ENCODE measurements at regions not wholly inside any gene's neighbourhood (a gene's known extent, or its start where the extent isn't known, plus 50 kb on each side); places are given as distances from the start of the nearest gene placed in this dataset.
"Not testable (repeated sequence)": the region's sequence is repeated elsewhere in the genome, so short reads cannot be mapped to it uniquely, and the experiment has no call there.

DNA sequence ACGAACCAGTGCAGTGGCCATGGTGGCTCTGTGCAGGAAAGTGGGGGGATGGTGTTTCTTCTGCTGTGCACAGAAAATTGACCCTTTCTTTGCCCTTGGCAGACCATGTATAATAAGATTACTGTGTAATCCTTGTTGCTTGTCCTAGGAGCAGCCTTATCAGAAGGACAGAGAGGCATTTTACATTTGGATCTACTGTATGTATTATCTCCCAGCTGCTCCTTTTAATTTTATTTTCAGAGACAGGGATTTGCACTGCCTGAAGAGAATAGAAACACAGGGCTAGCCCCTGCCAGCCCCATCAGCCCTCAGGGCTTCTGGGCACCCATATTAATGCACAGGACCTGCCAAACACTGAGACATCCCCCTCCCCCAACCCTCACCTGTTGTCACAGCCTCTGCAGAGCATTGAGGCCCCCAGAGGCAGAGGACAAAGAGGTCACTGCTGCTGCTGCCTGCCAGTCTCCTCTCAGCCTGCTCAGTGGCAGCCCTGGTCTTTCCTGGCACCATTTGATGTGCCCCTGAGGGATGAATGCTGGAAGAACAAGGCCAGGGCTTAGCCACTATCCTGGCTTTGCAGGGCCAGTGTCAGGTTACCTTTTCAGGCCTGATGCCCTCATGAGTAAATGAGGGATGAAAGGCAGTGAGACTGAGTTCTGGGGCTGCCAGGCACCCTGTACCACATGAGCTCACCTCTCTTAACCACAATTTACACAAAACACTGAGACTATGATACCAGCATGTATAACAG, 533.4 kb downstream of the NTRK3 start:
- DNase-seq (ENCODE audit: low read depth in 2 of 2): no peak

DNA sequence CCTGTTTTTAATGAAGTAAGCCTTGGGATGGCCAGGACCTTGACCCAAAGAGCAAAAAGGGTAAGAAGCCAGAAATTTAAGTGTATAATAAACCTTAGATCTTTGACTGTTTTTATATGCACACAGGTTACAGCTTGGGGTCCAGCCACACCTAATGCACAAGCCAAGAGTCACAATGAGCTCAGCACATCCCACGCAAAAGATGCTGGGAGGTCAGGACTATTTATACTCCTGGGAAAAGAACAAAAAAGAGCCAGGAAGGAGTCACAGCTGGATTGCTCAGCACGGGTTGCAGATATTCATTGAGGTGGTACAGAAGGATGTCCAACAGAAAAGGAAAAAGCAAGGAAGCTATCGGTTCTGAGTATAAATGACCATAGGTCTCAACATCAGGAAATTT, 536.3 kb downstream of the NTRK3 start:
- DNase-seq (ENCODE audit: low read depth in 2 of 2): no peak

DNA sequence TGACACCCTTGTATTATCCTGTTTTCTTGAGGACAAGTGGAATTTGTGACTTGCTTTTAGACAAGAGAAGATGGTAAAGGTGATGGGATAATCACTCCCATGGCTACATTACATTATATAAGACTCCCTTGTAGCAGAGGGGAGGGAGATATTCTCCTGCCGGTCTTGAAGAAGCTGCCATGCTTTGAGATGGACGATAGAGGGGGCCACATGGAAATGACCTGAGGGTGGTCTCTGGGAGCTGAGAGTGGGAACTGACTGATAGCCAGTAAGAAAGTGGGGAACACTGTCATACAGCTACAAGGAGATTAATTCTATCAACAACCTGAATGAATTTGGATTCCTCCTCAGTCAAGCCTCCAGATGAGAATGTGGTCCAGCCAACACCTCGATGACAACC, 540.1 kb downstream of the NTRK3 start:
- no peak for DNase-seq (ENCODE audit: low read depth in 2 of 2)

DNA sequence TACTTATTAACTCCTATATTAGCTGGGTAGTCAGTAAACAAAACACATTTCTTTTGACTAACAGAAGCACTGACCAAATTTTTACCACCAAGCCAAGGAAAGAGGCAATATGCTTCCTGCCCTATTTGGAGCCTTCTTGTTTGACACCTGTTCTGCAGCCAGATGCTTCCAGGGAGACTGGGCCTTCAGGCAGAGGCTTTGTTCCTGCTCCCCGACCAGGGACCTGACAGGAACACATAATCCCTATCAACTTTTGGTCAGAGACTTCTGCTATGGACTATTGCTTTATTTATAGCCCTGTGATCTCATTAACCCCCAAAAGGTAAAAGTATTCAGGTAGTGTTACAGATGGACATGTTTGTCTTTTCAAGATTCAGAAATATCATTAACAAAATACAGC, 541.3 kb downstream of the NTRK3 start:
- DNase-seq (ENCODE audit: low read depth in 2 of 2): no peak

DNA sequence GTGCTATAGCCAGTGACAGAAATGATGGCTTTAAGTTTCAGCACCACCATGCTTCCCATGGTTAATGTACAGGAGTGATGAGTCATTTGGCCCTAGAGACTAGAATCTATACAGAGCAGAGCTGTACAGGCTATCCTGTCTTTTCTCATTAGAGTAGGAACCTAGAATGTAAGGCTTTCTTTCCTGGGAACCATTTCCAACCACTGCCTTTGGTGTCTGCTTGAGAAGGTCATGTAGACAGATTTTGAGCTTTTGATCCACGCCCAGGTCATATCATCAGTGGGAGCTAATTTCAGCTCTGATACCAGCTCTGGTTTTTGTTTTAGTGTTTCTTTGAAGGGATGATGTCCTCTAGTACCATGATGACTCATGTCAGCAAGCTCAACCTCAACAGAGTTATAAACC, 543.1 kb downstream of the NTRK3 start:
- DNase-seq (ENCODE audit: low read depth in 2 of 2): no peak

DNA sequence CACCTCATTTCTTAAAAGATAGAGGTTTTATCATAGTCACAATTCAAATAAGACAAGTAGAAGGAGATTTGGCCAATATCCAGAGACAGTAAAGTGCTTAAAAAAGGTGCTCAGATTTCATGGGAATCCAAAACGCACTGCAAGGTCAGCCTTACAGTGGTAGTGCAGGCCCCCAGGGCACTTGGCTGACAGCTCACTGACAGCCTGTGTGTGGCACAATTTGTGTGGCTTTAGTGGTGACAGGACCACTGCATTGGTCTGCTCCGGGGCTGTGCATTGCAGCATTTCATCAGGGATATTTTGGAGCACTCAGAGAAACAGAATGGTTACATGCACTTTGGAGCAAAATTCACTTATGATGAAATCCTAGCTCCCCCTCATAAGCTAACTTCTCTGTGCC, 544.3 kb downstream of the NTRK3 start:
- DNase-seq (ENCODE audit: low read depth in 2 of 2): no peak

DNA sequence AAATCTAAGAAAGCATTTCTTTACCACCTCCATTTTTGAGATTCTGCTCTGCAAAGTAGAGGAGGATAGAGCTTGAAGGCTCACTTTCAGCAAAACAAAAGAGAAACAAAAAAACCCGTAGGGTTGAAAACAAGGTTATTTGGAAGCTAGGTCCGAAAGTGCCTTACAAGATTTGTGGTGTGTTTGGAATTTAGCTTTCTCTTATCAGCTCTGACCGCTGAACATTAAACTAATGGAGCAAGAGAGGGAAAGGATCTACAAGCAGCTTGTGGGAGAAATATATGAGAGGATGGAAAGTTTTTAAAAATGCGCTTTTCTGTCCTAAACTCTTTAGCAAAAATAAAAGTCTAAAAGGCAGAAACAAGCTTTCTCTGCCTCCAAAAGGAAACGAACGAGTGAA, 545.5 kb downstream of the NTRK3 start:
- DNase-seq (ENCODE audit: low read depth in 2 of 2): no peak

DNA sequence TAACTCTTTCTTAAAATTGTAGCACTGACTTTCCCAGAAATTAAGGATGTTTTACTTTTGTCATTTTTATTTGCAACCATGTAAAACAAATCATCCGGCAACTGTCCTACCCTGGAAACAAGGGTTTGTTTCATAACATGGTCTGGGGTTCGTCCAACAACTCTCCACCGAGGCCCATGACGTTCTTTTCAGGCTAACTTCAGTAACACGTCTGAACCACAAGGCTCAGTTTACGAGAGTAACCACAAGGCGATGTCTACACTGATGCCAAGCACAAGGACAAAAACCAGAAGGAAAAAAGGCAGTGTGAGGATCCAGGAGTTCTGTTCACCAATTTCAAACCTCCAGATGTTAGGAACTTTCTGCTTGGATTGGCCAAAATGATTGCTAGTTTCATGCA, 546.1 kb downstream of the NTRK3 start:
- DNase-seq (ENCODE audit: low read depth in 2 of 2): no peak

DNA sequence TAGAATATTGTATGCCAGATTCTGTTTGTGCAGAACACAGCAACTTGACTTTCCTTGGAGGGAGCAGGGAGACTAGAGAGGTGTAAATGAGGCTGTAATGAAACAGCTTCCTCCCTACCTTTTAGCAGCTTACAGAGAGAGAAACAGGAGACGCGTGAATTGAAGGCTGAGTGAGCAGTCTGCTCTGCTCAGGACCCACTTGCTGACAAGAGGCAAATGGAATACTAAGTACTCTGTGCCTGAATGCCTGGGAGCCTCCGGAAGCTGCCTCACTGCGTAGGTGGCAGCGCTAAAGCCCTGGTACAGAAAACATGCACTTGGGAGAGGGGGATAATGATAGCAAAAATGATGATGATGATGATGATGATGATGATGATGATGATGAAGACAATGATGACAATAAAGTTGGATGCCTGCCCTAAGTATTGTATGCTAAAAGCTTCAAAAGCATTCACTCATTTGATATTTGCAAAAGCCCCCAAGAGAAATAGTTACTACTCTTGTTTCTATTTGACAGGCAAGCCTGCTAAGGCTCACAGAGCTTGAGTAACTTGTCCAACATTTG, 548.9 kb downstream of the NTRK3 start:
- DNase-seq (ENCODE audit: low read depth in 2 of 2): no peak

DNA sequence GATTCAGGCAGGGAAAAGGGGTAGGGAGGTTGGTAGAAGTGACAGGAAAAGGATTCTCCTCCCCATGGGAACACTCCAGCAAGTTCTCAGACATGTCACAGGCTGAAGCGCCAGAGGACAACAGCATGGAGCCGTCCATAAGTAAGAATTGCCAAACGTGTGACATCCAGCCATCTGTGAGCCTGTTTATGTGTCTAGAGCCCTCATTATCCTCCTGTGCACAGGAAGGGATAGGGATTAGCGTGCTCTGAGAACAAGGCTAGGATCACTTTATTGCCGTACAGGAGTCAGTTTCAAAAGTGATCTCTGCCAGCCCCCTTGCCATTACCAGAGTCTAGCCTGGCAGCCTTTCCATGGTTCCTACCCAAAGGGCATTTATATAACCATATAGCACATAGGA, 549.5 kb downstream of the NTRK3 start:
- DNase-seq (ENCODE audit: low read depth in 2 of 2): no peak

DNA sequence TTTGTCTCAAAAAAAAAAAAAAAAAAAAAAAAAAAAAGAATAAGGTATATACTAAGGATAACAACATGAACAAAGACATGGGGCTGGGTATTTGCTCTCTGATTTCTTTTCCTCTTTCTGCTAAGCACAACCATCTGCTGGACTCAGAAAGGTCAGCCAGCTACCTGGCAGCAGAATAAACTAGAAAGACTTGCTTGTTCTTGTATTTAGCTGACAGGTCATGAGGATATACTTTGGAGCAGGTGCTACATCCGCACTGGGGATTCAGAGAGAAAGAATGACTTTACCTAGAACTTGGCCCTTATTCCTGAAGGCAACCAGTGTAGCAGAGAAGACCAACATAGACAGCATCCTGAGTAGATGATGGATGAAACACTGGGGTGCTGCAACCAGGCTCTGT, 550.5 kb downstream of the NTRK3 start:
- DNase-seq (ENCODE audit: low read depth in 2 of 2): no peak

DNA sequence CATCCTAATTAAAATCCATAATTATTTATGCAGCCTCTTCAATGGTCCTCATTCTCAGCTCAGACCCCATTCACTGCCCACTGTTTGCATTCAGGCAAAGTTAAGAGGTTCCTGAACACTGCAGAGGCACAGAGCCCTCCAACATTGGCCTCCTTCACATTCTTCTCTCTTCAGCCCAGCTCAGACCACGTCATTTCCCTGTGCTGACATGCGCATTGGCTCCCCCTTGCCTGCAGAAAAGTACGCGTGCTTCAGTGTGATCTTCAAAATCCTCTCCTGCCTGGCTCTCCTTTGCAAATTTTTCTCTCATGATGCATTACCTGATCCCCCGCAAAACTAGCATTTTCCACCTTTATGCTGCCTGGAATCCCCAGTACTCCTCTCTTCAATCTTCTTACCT, 552.3 kb downstream of the NTRK3 start:
- DNase-seq (ENCODE audit: low read depth in 2 of 2): no peak

DNA sequence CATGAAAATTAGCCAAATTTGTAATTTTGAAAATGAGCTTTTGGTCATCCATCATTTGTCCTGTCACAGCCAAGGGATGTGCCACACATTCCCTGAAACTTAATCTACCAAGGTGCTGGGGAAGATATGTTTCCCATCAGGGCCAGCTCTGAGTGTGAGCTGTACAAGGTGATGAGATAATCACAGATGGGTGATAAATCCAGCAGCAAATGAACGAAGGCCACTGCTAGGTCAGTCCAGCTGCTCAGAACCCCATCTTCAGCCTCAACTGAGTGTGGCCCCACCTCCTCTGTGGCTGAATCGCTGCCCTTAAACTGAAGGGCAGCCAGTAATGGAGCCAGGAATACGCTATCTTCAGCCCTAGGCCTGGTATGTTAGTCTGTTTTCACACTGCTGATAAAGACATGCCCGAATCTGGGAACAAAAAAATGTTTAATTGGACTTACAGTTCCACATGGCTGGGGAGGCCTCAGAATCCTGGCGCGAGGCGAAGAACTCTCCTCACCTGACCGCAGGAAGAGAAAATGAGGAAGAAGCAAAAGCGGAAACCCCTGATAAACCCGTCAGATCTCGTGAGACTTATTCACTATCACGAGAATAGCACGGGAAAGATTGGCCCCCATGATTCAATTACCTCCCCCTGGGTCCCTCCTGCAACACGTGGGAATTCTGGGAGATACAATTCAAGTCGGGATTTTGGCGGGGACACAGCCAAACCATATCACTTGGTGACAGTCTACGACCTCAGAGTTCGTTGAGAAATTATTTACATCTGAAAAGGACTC, 553.0 kb downstream of the NTRK3 start:
- no peak for DNase-seq (ENCODE audit: low read depth in 2 of 2)

DNA sequence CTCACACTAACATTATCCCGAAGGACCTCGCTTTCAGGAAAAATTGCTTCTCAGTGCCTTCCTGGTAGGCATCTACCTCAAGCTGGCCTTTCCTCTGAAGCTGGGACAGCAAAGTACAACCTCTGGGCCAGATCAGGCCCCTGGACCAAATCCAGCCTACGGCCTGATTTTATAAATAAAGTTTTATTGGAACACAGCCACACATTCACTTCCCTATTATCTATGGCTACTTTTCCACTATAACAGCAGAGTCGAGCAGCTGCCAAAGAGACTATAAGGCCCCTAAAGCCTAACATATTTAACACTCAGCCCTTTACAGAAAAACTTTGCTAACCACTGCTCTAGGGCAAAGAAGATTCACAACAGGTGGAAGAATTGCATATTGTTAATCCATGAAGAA, 554.3 kb downstream of the NTRK3 start:
- DNase-seq (ENCODE audit: low read depth in 2 of 2): no peak

DNA sequence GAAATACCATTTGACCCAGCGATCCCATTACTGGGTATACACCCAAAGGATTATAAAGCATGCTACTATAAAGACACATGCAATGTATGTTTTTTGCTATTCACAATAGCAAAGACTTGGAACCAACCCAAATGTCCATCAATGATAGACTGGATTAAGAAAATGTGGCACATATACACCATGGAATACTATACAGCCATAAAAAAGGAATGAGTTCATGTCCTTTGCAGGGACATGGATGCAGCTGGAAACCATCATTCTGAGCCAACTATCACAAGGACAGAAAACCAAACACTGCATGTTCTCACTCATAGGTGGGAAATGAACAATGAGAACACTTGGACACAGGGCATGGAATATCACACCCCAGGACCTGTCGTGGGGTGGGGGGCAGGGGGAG, 558.1 kb downstream of the NTRK3 start:
- DNase-seq (ENCODE audit: low read depth in 2 of 2): not testable (repeated sequence)

DNA sequence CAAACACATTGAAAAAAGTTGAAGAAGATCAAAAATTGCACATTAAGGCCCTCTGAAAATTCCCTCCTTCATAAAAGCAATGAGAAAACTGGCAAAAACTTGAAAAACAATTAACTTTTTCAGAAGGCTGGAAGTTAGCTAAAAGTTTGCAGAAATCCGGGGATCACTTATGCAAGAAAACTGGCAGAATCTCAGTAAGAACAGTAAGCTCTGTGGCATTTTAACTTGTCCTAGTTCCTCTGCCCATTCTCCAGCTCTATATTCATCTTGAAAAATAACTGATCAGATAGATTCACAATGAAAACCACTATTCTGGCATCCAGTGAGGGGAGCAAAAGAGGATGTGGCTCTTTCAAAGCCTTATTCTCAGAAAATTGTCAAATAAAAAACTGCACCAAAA, 566.8 kb downstream of the NTRK3 start:
- no peak for DNase-seq (ENCODE audit: low read depth in 2 of 2)

DNA sequence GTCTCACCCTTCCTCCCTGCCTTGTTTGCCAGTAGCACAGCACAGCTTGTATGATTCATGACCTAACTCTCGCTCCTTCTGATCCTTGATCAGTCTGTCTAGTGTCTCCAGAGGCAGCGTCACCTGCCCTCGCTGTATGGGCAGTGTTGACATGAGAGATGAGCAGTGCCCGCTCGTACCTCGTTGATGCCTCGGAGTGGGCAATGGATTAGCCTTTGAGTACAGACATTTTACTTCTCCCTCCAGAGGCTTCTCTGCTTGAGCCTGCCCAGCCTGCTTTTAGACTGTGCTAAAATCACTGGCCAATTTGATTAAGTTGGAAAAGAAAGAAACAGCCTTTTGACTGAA, 569.0 kb downstream of the NTRK3 start:
- no peak for DNase-seq (ENCODE audit: low read depth in 2 of 2)

DNA sequence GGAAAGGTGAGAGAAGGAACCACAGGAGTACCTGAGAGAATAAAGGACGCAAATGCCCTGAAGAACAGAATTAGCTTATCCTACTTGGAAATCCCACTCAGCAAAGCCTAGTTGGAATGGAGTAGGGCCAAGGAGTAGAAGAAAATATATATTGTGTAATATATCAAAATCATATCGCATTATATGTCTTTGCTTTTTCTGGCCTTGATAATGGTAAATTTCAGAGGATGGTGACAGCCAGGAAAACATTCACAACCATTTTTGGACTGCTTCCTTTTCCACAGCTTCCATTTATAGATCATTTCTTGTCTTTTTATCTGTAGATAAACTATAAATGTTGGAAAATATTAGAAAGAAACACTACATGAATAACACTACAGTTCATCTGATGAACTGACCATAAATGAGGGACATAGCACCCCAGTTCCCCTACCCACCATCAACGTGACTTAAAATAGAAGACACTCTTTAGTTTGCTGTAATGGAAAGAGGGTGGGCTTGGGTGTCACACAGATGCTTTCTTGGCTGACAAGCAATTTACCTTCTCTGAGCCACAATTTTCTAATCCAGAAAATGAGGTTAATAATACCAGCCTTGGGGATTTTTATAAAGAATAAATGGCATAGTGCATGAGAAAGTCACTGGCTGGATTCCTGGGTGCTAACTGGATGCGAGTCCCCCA, 569.6 kb downstream of the NTRK3 start:
- DNase-seq (ENCODE audit: low read depth in 2 of 2): no peak

DNA sequence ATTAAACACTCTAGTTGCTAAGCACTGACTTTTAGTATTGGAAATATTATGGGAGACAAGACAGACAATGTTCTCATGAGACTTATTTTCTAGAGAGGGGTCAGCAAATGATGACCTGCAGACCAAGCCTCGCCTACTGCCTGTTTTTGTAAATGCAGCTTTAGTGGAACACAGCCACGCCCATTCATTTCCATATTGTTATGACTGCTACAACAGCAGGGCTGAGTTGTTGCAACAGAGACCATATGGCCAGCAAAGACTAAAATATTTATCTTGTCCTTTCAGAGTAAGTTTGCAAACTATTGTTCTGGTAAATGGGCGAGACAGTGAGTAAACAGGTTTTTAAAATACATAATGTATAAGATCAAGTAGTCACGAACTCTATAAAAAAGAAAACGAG, 570.2 kb downstream of the NTRK3 start:
- DNase-seq (ENCODE audit: low read depth in 2 of 2): no peak

DNA sequence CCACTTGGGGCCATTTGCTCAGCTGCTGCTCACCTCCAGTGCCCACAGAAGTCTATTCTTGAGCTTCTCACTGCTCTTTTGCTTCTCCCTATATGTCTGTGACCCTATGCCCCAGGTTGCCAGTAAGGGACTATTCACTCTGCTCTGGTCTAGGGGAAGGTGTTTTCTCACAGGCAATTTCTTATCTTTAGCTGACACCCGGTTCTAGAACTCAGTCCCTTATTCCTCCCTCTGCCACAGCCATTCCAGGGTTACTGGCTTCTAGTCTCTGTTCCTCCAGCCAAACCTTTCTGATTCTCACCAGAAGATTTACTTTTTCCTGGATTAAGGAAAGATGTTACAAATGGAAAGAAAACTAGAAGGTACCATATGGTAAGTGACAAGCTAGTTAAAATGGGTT, 574.0 kb downstream of the NTRK3 start:
- no peak for DNase-seq (ENCODE audit: low read depth in 2 of 2)

DNA sequence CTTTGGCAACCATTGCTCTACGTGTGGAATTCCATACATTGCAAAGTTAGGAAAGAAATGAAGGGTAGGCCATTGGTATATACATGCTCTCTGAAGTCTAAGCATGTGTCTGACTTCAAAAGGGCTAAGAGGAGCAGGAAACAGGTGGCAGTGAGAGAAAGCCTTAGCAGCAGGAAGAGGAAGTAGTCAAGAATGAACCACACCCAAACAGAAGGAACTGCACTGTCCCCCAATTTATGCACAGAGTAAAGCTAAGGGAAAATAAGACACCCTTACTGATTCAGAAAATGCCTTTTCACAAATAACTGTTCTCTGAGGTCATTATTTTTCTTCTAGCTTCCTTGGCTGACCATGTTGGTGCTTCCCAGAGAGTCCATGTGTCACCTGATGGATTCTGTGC, 575.4 kb downstream of the NTRK3 start:
- DNase-seq (ENCODE audit: low read depth in 2 of 2): no peak

DNA sequence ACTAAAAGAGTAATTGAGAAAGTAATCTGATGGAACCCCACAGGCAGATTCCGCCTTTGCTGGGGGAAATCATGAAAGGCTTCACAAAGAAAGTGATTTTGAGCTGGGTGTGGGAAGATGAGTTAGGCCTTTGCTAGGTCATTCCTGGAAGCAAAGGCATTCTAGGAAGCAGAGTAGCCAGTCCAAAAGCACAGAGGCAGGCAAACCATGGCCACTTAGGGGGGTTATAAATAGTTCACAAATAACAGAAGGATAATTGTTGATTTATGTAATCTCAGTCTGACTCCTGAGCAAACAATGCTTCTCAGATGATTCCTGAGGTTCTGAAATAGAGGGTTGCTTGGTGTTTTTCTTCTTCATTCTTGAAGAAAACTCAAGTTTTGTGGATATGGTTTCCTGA, 576.3 kb downstream of the NTRK3 start:
- no peak for DNase-seq (ENCODE audit: low read depth in 2 of 2)

DNA sequence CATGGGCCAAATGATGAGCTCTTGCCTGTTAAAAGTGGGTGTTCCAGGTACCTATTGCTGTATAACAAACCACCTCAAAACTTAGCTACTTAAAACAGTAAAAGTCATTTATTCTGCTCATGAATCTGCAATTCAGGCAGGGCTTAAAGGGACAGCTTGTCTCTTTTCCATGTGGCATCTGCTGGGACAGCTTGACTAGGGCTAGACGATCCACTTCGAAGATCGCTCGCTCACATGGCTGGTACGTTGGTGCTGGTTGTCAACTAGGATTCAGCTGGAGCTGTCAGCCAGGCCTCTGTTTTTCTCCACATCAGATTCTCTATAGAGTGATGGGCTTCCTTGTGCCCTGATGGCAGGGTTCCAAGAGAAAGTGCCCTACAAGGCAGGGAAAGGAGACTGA, 581.3 kb downstream of the NTRK3 start:
- no peak for DNase-seq (ENCODE audit: low read depth in 2 of 2)
